ENCODE measurements at regions not wholly inside any gene's neighbourhood (a gene's known extent, or its start where the extent isn't known, plus 50 kb on each side); places are given as distances from the start of the nearest gene placed in this dataset.

DNA sequence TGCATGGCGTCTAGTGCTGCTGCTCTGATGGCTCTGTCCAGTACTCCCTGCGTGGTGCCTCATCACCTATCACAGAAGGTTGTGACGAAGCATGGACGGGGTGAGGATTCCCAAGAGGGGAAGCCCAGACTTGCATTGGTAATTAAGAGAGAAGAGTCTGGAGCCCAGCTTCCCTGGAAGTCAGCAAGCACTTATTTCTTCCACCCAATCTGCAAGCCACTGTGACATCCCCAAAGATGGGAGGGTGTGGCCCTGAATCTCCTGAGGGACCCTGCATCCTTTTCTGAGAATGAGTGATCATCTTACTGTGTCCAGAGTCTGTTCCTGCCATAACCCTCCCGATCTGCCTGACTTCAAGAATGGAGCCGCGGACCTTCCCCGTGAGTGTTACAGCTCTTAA lies 166.7 kb downstream of the PTPN20 start:
- DNase-seq (ENCODE audit: low spot score): no peak

DNA sequence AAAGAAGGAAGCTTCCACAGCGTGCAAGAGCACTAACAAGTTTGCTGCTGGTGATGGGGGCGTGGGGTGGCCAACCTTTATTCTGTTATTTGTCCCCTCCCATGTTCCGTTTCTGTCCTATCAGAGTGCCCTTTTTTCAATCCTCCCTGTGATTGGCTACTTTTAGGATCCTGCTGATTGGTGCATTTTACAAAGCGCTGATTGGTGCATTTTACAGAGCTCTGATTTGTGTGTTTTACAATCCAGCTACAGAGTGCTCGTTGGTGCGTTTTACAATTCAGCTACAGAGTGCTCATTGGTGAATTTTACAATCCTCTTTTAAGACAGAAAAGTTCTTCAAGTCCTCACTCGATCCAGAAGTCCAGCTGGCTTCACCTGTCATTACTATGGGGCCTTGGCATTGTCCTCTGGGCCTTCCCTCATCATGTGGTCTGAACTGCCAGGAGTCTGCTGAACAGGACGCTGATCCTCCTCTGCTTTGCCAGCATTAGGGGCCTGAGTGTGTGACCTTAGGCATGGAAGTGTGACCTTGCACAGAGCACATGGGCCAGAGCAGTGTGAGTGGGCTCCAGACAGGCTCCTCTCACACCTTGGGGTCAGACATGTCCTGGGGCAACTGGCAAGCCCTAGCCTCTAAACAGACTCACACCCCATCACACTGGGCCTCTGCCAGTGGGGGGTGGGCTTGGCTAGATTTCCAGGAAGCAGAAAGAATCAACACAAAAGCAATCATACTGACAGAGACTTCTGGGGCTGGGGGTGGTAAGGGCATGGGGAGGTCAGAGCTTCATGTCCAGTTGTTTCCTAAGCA lies 167.4 kb downstream of the PTPN20 start:
- no peak for DNase-seq (ENCODE audit: low spot score)

DNA sequence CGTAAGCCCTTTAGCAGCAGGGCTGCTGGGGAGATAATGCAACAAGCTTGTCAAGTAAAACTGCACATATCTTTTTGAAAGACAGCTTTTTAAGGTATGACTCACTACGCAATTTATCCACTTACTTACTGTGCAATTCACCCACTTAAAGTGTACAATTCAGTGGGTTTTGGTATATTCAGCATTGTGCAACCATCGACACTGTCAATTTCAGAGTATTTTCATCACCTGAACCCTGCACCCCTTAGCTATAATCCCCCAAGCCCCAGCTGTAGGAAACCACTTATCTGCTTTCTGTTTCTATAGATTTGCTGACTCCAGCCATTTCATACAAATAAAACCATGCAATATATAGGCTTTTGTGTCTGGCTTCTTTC lies 168.0 kb downstream of the PTPN20 start:
- no peak for DNase-seq (ENCODE audit: low spot score)

DNA sequence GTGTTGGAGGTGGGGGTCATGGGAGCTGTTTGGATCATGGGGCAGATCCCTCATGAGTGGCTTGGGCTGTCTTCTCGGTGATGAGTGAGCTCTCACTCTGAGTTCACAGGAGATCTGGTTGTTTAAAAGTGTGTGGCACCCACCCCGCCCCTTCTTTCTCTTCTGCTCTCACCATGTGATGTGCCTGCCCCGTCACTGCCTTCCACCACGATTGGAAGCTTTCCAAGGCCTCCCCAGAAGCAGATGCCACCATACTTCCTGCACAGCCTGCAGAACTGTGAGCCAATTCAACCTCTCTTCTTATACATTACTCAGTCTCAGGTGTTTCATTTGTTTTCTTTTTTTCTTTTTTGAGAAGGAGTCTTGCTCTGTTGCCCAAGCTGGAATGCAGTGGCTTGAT lies 170.0 kb downstream of the PTPN20 start:
- DNase-seq (ENCODE audit: low spot score): no peak

DNA sequence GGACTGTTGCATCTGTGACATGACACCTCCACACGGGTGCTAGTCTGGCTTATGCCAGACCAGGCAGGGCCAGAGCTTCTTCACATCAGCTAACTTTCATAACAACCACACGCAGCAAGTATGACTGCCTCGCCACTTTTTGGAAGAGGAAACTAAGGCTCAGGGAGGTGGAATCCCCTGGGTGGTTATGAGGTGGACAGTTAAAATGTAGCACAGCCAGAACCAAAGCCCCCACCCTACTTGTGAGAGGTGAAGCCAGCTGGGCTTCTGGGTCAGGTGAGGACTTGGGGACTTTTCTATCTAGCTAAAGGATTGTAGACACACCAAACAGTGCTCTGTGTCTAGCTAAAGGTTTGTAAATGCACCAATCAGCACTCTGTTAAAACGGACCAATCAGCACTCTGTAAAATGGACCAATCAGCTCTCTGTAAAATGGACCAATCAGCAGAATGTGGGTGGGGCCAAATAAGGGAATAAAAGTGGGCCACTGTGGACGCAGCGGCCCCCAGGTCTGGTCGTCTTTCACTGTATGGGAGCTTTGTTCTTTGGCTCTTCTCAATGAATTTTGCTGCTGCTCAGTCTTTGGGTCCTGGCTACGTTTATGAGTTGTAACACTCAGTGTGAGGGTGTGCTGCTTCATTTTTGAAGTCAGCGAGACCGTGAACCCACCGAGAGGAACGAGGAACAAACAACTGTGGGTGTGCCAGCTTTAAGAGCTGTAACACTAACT lies 171.0 kb downstream of the PTPN20 start:
- no peak for DNase-seq (ENCODE audit: low spot score)

DNA sequence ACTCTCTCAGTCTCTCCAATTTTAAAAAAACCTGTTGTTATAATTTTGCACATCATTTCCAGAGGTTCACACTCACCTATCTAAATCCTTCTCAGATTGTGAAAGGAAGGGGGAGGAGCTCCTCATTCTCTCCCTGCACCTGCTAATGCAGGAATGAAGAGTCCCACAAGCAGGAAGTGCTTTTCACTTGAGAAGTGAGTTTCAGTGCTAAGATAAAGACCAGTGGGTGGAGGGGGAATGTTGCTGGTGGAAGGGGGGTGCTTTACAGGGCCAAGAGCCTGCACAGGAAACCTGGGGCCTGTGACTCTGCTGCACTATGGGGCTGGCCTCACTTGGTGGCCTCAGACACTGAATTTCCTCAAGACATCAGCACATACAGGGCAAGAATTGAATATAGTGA lies 176.4 kb downstream of the PTPN20 start:
- DNase-seq (ENCODE audit: low spot score): no peak

DNA sequence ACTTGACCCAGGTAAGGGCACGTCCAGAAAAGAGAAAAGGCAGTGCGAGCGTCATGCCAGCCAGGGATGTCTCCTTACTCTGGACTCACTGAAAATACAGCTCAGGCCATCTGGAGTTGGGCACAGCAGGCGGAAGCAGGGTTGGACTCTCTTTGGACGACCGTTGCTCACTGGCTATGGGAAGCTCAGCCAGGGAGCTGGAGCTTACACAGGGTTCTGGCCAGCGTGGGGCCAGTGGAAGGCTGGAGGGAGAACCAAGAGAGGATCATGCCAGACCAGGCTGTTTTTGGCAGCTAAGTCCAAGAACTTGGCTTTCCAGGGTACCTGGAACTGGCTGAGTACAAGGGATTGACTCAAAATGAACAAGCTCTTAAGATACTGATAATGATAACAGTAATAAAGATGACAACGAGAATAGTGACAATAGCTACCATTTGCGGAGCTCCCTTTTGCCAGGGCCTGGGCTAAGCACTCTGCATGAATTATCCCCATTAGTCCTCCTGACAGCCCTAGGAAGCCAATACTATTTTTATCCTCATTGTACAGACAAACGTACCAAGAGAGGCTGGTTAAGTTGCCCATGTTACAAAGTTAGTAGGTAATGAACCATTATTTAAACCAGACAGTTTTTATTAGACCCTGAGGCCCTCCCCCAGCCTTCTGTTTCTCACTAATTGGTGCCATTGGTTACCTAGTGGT lies 177.6 kb downstream of the PTPN20 start:
- no peak for DNase-seq (ENCODE audit: low spot score)

DNA sequence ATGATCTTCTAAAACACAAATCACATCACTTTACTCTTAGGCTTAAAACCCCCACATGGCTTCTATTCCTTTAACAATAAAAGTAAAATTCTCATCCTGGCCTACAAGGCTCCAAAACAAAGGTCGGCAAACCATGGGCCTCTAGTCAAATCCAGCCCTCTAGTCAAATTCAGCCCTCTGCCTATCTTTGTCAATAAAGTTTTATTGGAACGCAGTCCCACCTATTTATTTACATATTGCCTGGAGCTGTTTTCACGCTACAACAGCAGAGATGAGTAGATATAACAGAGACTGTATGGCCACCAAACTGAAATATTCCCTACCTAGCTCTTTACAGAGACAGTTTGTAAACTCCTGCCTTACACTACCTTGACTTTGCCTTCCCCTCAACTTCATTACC lies 178.8 kb downstream of the PTPN20 start:
- no peak for DNase-seq (ENCODE audit: low spot score)

DNA sequence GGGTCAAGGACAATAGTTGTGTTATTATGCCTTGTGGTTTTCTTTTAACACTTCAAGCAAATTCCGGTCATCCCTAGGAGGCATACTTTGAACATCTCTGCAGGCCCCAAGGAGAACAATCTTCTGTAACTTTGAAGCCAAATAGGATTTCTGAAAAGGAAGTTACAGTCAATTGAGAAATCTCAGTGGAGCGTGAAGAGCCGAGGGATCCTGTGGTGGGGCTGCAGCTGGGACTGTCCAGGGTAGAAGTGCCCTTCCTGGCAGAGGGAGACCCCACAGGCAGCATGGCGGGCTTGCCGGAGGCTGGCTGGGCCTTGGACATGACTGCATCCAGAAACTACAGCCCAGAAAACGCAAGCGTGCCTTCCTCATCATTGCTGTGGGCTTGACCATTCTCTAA lies 179.7 kb downstream of the PTPN20 start:
- DNase-seq (ENCODE audit: low spot score): no peak

DNA sequence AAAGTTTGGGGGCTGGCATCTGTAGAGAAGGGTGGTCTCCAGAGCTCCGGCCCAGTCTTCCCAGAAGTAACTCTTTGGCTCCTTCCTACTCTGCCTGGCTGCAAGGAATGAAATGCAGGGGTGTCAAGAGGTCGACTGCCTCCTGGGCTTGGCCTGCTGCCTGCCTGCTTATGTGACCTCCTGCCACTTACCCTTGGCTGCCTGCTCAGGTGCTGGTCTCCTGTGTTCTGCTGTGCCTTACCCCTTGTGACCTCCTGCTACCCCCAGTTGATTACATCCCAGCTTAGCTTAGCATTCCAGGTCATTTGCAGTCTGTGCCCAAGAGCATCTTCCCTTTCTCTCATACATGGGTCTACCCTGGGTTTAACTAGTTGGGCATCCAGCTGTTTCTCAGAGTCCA lies 180.2 kb downstream of the PTPN20 start:
- no peak for DNase-seq (ENCODE audit: low spot score)

DNA sequence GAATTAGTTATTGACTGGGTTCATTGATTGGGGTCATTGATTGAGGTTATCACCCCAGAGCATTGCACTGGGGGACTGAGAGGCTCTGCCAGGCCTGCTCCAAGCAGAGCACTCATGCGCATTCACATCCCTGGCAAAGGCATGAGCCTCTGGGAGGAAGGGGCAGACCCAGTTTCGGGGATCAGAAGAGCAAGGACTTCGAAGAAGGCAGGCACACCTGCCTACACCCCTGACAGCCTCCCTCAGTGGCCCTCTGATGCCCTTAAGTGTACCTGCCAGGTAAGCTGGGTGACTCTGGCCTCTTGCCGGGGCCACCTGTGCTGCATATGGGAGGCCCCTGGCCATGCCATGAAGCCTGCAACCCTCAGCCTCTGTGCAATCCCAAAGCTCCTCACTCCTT lies 181.1 kb downstream of the PTPN20 start:
- DNase-seq (ENCODE audit: low spot score): no peak

DNA sequence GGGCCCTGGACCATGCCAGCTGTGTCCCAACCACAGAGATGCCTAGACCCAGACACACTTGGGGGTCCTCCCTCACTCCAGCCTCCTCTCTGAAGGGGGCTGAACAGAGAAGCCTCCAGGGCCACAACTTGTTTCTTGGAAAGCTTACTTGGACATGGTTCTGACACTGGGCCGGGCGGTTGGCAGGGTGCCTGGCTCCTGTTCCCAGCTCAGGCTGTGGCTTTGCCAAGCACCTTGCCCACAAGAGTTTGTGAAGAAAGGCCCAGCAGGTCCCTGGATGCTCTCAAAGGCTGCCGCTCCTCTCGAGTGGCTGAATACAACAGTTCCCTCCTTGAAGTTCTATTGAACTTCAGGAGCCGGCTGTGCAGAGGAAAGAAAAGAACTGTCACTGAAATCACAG lies 181.6 kb downstream of the PTPN20 start:
- DNase-seq (ENCODE audit: low spot score): no peak

DNA sequence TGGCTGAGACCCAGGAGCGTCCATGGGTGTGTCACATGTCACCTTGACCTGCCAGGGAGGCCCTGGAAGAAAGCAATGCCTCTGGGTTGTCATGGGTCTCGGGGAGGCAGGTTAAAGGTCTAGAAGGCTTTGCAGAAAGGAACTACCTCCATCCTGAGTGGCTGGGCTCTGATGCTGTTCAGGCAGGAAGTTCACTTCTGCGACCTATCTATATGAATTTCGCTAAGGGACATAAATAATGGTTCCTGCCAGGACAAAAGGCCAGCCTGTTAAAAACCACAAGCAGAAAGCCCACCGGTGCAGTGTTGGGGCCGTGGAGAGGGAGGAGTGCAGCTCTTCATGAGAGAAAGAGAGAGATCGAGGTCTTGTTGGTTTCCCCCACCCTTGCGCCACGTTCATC lies 182.9 kb downstream of the PTPN20 start:
- DNase-seq (ENCODE audit: low spot score): no peak

DNA sequence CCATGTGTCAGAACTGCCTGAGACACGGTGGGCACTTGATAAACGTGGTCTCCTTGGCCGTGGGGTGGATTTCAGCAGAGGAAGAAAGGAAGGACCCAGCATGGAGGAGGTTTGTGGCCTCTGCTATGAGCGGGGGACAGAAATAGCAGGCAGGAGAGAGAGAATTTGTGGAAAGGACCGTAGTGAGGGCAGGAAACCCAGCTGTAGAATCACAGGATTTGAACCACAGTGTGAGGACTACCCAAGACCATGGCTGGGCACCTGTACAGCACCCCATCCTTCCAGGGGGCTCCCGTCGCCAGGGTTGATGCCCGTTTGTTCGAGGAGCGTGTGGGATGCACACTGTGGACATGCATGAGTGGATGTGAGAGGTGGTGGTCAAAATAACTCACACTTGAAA lies 183.4 kb downstream of the PTPN20 start:
- DNase-seq (ENCODE audit: low spot score): no peak

DNA sequence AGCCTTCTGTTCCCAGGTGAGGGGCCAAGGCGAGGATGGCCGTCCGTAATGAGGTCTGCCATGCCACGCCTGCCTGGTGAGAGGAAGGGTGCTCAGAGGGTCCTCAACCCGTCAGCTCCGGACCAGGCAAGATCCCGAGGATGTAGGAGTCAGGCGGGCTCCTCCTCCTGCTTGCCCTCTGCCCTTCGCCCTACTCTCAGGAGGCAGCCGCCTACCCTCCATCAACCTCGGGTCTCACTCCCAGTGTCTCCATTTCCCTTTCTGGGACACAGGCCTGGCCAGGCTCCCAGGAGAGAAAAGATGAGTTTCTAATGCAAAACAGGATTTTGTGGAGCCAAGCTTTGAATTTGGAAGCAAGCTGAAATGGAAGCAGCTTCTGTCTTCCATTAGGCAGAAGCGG lies 184.0 kb downstream of the PTPN20 start:
- no peak for DNase-seq (ENCODE audit: low spot score)

DNA sequence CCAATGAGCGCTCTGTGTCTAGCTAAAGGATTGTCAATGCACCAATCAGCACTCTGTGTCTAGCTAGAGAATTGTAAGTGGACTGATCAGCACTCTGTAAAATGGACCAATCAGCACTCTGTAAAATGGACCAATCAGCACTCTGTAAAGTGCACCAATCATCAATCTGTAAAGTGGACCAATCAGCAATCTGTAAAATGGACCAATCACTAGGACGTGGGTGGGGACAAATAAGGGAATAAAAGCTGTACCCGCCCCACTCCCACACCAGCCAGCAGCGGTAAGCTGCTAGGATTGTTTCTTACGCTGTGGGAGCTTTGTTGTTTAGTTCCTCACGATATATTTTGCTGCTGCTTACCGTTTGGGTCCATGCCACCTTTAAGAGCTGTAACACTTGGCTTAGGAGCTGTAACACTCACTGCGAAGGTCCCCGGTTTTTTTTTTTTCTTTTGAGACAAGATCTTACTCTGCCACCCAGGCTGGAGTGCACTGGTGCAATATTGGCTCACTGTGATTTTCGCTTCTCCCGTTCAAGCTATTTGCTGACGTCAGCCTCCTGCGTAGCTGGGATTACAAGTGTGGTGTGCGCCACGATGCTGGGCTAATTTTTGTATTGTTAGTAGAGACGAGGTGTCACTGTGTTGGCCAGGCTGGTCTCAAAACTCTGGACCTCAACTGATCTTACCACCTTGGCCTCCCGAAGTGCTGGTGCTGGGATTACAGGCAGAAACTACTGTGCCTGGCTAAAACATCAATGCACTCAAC lies 184.8 kb downstream of the PTPN20 start:
- DNase-seq (ENCODE audit: low spot score): no peak

DNA sequence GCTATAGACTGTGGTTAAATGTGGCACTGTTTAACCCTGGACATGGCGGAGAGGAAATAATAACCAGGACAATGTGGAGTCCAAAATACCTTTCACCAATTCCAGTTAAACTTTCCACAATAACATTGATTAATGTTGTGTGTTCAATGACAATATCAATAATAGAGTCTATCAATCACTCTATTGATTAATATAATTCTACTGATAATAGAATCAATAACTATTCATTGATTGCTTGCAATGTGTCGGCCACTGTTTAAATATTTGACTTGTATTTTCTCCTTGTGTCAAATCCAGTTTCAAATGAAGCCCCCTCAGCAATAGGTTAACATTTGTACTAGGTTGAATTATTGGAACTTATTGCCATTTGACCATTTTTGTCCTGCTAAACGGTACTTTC lies 187.0 kb downstream of the PTPN20 start:
- DNase-seq (ENCODE audit: low spot score): no peak

DNA sequence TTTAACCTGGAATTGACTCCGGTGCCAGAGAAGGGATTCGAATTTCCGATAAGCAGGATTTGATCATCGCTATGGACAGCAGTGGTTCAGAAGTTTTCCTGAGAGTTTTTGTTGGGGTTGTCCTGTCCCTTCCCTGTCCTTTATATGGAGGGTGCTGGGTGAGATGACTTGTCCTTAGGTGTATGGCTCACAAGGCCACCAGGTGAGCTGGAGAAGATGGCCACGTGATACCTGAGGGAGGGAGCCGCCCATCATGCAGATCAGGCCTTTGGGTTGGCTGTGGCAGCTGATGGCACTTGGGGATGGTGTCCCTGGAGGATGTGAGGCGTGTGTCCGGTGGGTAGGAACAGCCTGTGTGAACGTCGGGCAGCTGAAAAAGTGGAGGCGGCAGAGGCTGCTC lies 187.7 kb downstream of the PTPN20 start:
- DNase-seq (ENCODE audit: low spot score): no peak

DNA sequence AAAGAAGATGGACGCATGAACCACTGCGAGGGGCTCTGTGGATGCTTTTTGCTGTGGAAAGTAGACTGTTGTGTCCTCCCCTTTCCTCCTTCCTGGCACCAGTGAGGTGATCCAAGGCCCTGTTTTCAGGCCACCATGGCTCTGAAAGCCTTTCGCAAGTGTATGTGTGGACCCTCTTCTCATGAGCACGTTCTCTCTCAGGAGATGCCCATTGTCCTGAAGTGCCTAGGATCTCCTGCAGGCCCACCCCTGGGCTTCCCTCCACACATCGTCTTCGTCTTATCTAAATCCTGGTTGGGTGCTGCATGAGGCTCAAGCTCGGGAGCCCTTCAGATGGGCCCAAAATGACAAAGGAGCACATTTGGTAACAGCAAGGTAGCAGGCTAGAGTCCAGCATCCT lies 188.2 kb downstream of the PTPN20 start:
- no peak for DNase-seq (ENCODE audit: low spot score)

DNA sequence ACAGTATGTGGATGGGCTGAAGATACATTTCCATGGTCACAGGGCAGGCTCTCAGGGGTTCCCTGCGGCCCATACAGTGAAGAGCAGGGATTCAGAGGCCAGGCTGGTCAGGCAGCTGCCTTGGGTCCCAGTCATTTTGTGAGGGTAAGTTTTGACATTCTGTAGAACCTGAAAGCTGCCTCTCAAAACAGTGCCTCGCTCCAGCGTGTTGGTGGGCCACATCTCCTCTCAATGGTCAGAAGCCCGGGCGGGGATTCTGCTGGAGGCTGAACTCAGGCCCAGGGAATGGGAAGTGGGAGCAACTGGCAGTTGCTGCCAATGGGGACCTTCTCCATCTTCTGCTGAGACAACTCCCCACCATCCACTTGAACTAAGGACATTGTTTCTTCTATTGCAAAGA lies 190.0 kb downstream of the PTPN20 start:
- no peak for DNase-seq (ENCODE audit: low spot score)

DNA sequence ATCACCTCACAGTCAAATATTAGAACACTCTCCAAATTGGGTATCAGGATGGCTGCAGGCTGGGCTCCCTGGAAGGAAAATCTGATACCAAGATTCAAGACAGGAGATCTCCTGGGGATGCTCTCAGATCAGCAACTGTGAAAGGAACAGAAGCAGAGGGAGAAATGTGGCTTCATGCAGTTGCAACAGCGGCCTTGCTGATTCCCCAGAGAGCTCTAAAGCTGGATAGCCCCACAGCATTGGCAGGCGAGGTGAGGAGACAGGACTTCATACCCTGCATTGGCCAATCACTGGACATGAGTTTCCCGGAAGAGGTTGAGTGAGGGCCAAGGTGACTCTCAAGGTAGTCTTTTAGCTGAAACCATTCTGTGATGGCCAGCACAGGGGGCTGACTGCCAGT lies 190.6 kb downstream of the PTPN20 start:
- no peak for DNase-seq (ENCODE audit: low spot score)

DNA sequence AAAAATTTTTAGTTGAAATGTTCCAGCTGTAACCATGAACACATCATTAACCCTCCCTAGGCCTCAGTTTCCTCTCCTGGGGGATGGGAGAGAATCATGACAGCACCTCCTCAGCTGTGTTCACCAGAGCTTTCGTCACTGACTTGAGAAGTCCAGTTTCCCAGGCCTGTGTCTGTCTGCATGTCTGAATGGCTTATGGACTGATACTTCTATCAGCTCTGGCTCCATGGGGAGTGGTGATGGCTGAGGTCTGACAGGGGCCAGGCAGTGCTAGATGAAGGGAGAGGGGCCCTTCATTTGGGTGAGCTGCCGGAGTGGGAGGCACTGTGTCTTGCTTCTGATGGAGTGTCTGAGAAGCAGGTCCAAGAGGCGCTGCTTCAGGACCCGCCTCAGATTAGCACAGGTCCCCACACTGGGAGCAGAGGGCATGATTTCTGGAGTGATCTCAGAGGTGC lies 192.9 kb downstream of the PTPN20 start:
- DNase-seq (ENCODE audit: low spot score): no peak
